ENCODE measurements at regions not wholly inside any gene's neighbourhood (a gene's known extent, or its start where the extent isn't known, plus 50 kb on each side); places are given as distances from the start of the nearest gene placed in this dataset.

DNA sequence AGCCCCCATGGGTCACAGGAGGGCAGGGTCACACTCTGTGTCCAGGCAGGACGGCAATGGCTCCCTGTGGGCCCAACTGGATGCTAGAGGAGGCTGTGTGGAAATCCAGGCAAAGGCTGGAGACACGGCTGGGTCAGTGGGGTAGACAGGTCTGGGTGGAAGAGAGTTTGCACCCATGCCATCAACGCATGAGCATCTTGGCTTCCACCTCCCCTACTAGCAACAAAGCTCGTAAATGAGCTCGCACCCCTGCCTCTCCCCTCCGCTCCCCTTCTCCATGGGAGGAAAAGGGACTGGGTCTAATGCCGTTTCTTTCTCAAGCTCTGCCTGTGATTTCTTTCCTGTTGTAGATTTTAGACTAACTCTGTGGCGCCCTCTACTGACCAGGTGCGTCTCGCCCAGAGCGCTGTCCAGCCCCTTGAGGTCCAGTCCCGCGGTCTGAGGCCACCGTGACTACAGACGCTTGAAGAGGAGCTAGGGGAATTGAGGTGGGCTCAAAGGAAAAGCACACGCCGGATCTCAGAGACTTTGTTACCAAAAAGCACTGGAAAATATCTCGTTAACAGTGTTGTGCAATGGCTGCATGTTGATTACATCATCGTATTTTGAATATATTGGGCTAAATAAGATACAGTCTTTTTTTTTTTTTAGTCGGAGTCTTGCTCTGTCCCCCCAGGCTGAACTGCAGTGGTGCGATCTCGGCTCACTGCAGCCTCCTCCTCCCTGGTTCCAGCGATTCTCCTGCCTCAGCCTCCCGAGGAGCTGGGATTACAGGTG is 50.7 kb upstream of the USP29 start:
- no peak for TF ChIP-seq CTCF (IDR thresholded peaks at IDR 0.05; ENCODE audit: low read depth, low read length)
- H3K4me3 ChIP-seq (ENCODE audit: low read depth, low read length) = no peak overlapping the region
